Endothelial cell of umbilical vein (primary cell): ENCODE measurements at regions not wholly inside any gene's neighbourhood (a gene's known extent, or its start where the extent isn't known, plus 50 kb on each side); places are given as distances from the start of the nearest gene placed in this dataset.

ENCODE experiments used
- BruUV-seq: library from RNA; stranded (reverse); fragments of 400-500 nt; replicated peaks from 2 replicates; lab custom pipeline; 2021; lab: Mats Ljungman, UMichigan
- CTCF ChIA-PET: fragments of 300-600, 350-600 bp; sonication (Branson Sonifier 250); formaldehyde crosslinking; loops from one replicate; lab custom pipeline; 2021; ENCODE audit warnings: antibody characterized with exemption, inconsistent platforms; lab: Charles Lee
- POLR2A ChIA-PET: fragments of 300-600, 350-600 bp; sonication (Branson Sonifier 250); formaldehyde crosslinking; loops from one replicate; lab custom pipeline; 2021; ENCODE audit warnings: antibody characterized with exemption, inconsistent platforms; lab: Charles Lee
- DNase-seq: peaks from one replicate; pipeline ENCODE4 v3.0.0-alpha.2; 2011; ENCODE audit warnings: low read depth, low spot score
- FAIRE-seq: peaks from 2 replicates; lab custom pipeline; 2011; peaks lifted over from hg19 to GRCh38; lab: Jason Lieb, UNC
- H2AFZ ChIP-seq: 2 replicates; pipeline ENCODE4 v1.6.0; 2012; ENCODE audit warnings: low read depth, low read length, control low read depth, inconsistent platforms
- H3K27ac ChIP-seq: 2 replicates; pipeline ENCODE4 v1.5.1; 2011; ENCODE audit warnings: low read depth, mild to moderate bottlenecking, control low read depth, low read length, moderate library complexity; ENCODE audit not compliant: insufficient read depth
- H3K27me3 ChIP-seq, 2 experiments: 2 replicates each; pipeline versions ENCODE4 v1.6.0 to v1.6.1; 2011; ENCODE audit warnings: low read length in 2 of 2, mixed read lengths in 1 of 2; ENCODE audit not compliant: control insufficient read depth in 2 of 2, insufficient read depth in 2 of 2
- H3K36me3 ChIP-seq, 2 experiments: 2 replicates in 1 of 2; 3 replicates in 1 of 2; pipeline ENCODE4 v1.5.1; 2011; ENCODE audit warnings: low read length in 2 of 2, mild to moderate bottlenecking in 1 of 2, moderate library complexity in 1 of 2; ENCODE audit not compliant: control insufficient read depth in 2 of 2, insufficient read depth in 2 of 2; ENCODE audit errors: extremely low read depth in 1 of 2
- H3K4me1 ChIP-seq: 3 replicates; pipeline ENCODE4 v1.5.1; 2011; ENCODE audit warnings: mild to moderate bottlenecking, low read length; ENCODE audit not compliant: control insufficient read depth, insufficient read depth; ENCODE audit errors: extremely low read depth
- H3K4me2 ChIP-seq: 2 replicates; pipeline ENCODE4 v1.6.1; 2011; ENCODE audit warnings: low read length, control low read depth, mixed read lengths; ENCODE audit not compliant: insufficient read depth
- H3K4me3 ChIP-seq, 3 experiments: fragments of 200-600 bp in 1 of 3; sonication (generic), shearing (Covaris generic) in 1 of 3; replicated peaks in 1 of 3; 2 replicates each; pipeline ENCODE4 v1.5.1; 2011 to 2016; ENCODE audit warnings: control low read depth in 3 of 3, low read length in 3 of 3, mild to moderate bottlenecking in 2 of 3, inconsistent platforms in 1 of 3, low read depth in 1 of 3, moderate library complexity in 1 of 3; ENCODE audit not compliant: insufficient read depth in 1 of 3
- H3K79me2 ChIP-seq: 2 replicates; pipeline ENCODE4 v1.6.0; 2012; ENCODE audit warnings: low read length, inconsistent platforms; ENCODE audit not compliant: control insufficient read depth, insufficient read depth
- H3K9ac ChIP-seq: replicated peaks from 2 replicates; pipeline ENCODE3; 2011; ENCODE audit warnings: low read length, control low read depth; ENCODE audit not compliant: insufficient read depth; ENCODE audit errors: extremely low read depth
- H3K9me1 ChIP-seq: replicated peaks from 3 replicates; pipeline ENCODE4 v1.6.0; 2011; ENCODE audit warnings: mild to moderate bottlenecking, low read length; ENCODE audit not compliant: control insufficient read depth, insufficient read depth; ENCODE audit errors: extremely low read depth
- H3K9me3 ChIP-seq: replicated peaks from 2 replicates; pipeline ENCODE4 v1.5.1; 2012; ENCODE audit warnings: low read length, inconsistent platforms; ENCODE audit not compliant: control insufficient read depth, insufficient read depth
- H4K20me1 ChIP-seq: replicated peaks from 2 replicates; pipeline ENCODE3; 2011; ENCODE audit warnings: mild to moderate bottlenecking, low read length; ENCODE audit not compliant: control insufficient read depth, insufficient read depth; ENCODE audit errors: extremely low read depth
- EZH2 ChIP-seq: IDR thresholded peaks from 2 replicates; pipeline ENCODE4 v1.6.1; 2012; ENCODE audit warnings: borderline replicate concordance, low read depth, mild to moderate bottlenecking, moderate library complexity, low read length, inconsistent platforms; ENCODE audit not compliant: severe bottlenecking
- FOS ChIP-seq: IDR thresholded peaks from 2 replicates; pipeline ENCODE4 v1.6.1; 2011; ENCODE audit warnings: mild to moderate bottlenecking, low read length, moderate library complexity, borderline replicate concordance; ENCODE audit not compliant: insufficient read depth
- GATA2 ChIP-seq: IDR thresholded peaks from 2 replicates; pipeline ENCODE4 v1.7.0; 2011; ENCODE audit warnings: low read depth, mild to moderate bottlenecking, moderate library complexity, mixed read lengths, low read length; ENCODE audit not compliant: insufficient read length, insufficient read depth
- JUN ChIP-seq: IDR thresholded peaks from 2 replicates; pipeline ENCODE4 v1.6.1; 2011; ENCODE audit warnings: borderline replicate concordance, low read depth; ENCODE audit not compliant: insufficient read length, insufficient read depth
- MYC ChIP-seq: IDR thresholded peaks from one replicate; pipeline ENCODE4 v1.6.1; 2011; ENCODE audit warnings: mild to moderate bottlenecking, low read depth, low read length
- POLR2A ChIP-seq: IDR thresholded peaks from 2 replicates; pipeline ENCODE4 v1.6.1; 2012; ENCODE audit warnings: low read depth, mild to moderate bottlenecking, control low read depth, low read length
- POLR2AphosphoS5 ChIP-seq: IDR thresholded peaks from 2 replicates; pipeline ENCODE4 v1.6.1; 2012; ENCODE audit warnings: low read depth, mild to moderate bottlenecking, control low read depth, low read length, moderate library complexity; ENCODE audit not compliant: insufficient read depth
- dilution Hi-C: fragments of 300-500 bp; cut with MboI; formaldehyde crosslinking; loops from one replicate; pipeline ENCODE4 v1.15.0; 2019; ENCODE audit warnings: low sequenced_read_pairs; ENCODE audit not compliant: extremely low pct_ligation_motif_present
- intact Hi-C: fragments of 100-400 bp; cut with micrococcal nuclease; formaldehyde crosslinking; loops from one replicate; pipeline ENCODE4 v1.10.0; 2022
- TF ChIP-seq, protein P1 (sequence below): IDR thresholded peaks from 2 replicates; pipeline ENCODE4 v1.6.1; 2011; ENCODE audit not compliant: insufficient read depth, insufficient read length
- TF ChIP-seq, protein P2 (sequence below), 2 donors: IDR thresholded peaks; 1 replicate in 1 of 2; 2 replicates in 1 of 2; pipeline ENCODE4 v1.5.1; 2011; ENCODE audit warnings: low read length in 2 of 2, mild to moderate bottlenecking in 2 of 2, moderate library complexity in 2 of 2, control low read depth in 1 of 2, inconsistent platforms in 1 of 2, low read depth in 1 of 2; ENCODE audit not compliant: insufficient read depth in 1 of 2; ENCODE audit errors: extremely low read depth in 1 of 2

DNA sequence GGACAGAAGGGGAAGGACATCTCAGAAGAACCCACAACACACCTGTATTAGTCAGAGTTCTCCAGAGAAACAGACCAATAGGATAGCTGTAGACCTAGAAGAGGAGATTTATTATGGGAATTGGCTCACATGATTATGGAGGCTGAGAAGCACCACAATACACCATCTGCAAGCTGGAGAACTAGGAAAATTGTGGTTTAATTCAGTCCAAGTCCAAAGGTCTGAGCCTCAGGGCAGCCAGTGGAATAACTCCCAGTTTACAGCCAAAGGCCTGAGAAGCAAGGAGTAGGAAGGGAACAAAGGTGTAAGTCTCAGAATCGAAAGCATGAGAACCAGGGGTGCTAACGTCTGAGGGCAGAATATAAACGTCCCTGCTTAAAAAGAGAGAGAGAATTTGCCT lies 99.6 kb upstream of the AUTS2 start:
- Histone ChIP-seq H3K27me3 (no peaks in the 10 kb centered on the region), H3K4me3 (no peak overlapping the region), H3K27ac (no peak overlapping the region), H4K20me1 (no peaks in the 10 kb centered on the region), H3K79me2 (no peaks in the 10 kb centered on the region), H3K9me3 (peaks cover 4% of the 10 kb centered on the region), H3K4me2 (no peak overlapping the region), H2AFZ (no peak overlapping the region), H3K9ac (no peak overlapping the region), H3K36me3 (no peaks in the 10 kb centered on the region), H3K9me1 (no peaks in the 10 kb centered on the region), H3K4me1 (no peaks in the 10 kb centered on the region)
- FAIRE-seq (no peak), DNase-seq (no peak)
- dilution Hi-C loops, result no loop called here
- ChIA-PET POLR2A (no interaction called here), CTCF (no interaction called here)
- TF ChIP-seq EZH2 (no peak), POLR2AphosphoS5 (no peak), FOS (no peak), MYC (no peak), JUN (no peak), GATA2 (no peak), POLR2A (no peak)
- TF ChIP-seq, protein P1, sequence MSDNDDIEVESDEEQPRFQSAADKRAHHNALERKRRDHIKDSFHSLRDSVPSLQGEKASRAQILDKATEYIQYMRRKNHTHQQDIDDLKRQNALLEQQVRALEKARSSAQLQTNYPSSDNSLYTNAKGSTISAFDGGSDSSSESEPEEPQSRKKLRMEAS, result no peak
- TF ChIP-seq, protein P2, sequence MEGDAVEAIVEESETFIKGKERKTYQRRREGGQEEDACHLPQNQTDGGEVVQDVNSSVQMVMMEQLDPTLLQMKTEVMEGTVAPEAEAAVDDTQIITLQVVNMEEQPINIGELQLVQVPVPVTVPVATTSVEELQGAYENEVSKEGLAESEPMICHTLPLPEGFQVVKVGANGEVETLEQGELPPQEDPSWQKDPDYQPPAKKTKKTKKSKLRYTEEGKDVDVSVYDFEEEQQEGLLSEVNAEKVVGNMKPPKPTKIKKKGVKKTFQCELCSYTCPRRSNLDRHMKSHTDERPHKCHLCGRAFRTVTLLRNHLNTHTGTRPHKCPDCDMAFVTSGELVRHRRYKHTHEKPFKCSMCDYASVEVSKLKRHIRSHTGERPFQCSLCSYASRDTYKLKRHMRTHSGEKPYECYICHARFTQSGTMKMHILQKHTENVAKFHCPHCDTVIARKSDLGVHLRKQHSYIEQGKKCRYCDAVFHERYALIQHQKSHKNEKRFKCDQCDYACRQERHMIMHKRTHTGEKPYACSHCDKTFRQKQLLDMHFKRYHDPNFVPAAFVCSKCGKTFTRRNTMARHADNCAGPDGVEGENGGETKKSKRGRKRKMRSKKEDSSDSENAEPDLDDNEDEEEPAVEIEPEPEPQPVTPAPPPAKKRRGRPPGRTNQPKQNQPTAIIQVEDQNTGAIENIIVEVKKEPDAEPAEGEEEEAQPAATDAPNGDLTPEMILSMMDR (IDR thresholded peaks at IDR 0.05; ENCODE audit: extremely low read depth in 1 of 2, insufficient read depth in 1 of 2, low read depth in 1 of 2, low read length in 2 of 2), result no peak
- intact Hi-C loops, result no loop called here
- no TSS peak for BruUV-seq
